CD4-positive, alpha-beta T cell (primary cell): ENCODE measurements at regions not wholly inside any gene's neighbourhood (a gene's known extent, or its start where the extent isn't known, plus 50 kb on each side); places are given as distances from the start of the nearest gene placed in this dataset.

ENCODE experiments used
- ATAC-seq: fragments of 200-7000 bp; cut with Tn5 transposase; one replicate; pipeline ENCODE4 v1.10.0; 2022; ENCODE audit warnings: mild to moderate bottlenecking; ENCODE audit not compliant: poor library complexity
- CTCF ChIA-PET: fragments of 350-600 bp; sonication (Branson Sonifier 250); formaldehyde crosslinking; loops from one replicate; lab custom pipeline; 2021; ENCODE audit warnings: antibody characterized with exemption, inconsistent platforms; lab: Charles Lee
- POLR2A ChIA-PET: fragments of 350-600 bp; sonication (Branson Sonifier 250); formaldehyde crosslinking; loops from one replicate; lab custom pipeline; 2021; ENCODE audit warnings: antibody characterized with exemption, inconsistent platforms; lab: Charles Lee
- DNase-seq, 14 experiments: peaks; one replicate each; pipeline ENCODE4 v3.0.0-alpha.2; 2013 to 2020; ENCODE audit warnings: mixed read lengths in 2 of 14
- H3K27ac ChIP-seq, 2 donors: one replicate each; pipeline versions ENCODE4 v1.5.1 to v1.7.0; 2013; ENCODE audit warnings: low read length in 2 of 2, low read depth in 1 of 2, mild to moderate bottlenecking in 1 of 2
- H3K27me3 ChIP-seq, 2 experiments: 1 replicate in 1 of 2; 2 replicates in 1 of 2; pipeline versions ENCODE4 v1.6.1 to v1.7.0; 2013; ENCODE audit warnings: low read length in 2 of 2, control low read depth in 1 of 2, mild to moderate bottlenecking in 1 of 2, moderate library complexity in 1 of 2; ENCODE audit not compliant: insufficient read depth in 2 of 2, control insufficient read depth in 1 of 2
- H3K36me3 ChIP-seq: one replicate; pipeline ENCODE4 v1.6.1; 2013; ENCODE audit warnings: low read length, control low read depth; ENCODE audit not compliant: insufficient read depth
- H3K4me1 ChIP-seq: one replicate; pipeline ENCODE4 v1.6.1; 2013; ENCODE audit warnings: low read length, control low read depth; ENCODE audit not compliant: insufficient read depth
- H3K4me3 ChIP-seq: one replicate; pipeline ENCODE4 v1.5.1; 2013; ENCODE audit warnings: mild to moderate bottlenecking, low read length, moderate library complexity
- H3K9me3 ChIP-seq, 2 experiments: 1 replicate in 1 of 2; 2 replicates in 1 of 2; pipeline versions ENCODE4 v1.6.1 to v1.7.0; 2013; ENCODE audit warnings: low read length in 2 of 2, mild to moderate bottlenecking in 2 of 2, control low read depth in 1 of 2, moderate library complexity in 1 of 2; ENCODE audit not compliant: control insufficient read depth in 1 of 2, insufficient read depth in 1 of 2
- H3K27ac Mint-ChIP-seq: one replicate; pipeline ENCODE4 v1.8.0; 2020; ENCODE audit warnings: mixed read lengths
- H3K27me3 Mint-ChIP-seq: one replicate; pipeline ENCODE4 v1.8.0; 2021; ENCODE audit warnings: mixed read lengths
- H3K36me3 Mint-ChIP-seq: one replicate; pipeline ENCODE4 v1.8.0; 2021; ENCODE audit warnings: low read depth, mixed read lengths
- H3K4me1 Mint-ChIP-seq: one replicate; pipeline ENCODE4 v1.8.0; 2021; ENCODE audit warnings: low read depth, mixed read lengths
- H3K4me3 Mint-ChIP-seq: one replicate; pipeline ENCODE4 v1.8.0; 2020; ENCODE audit warnings: mild to moderate bottlenecking, mixed read lengths
- H3K9me3 Mint-ChIP-seq: one replicate; pipeline ENCODE4 v1.8.0; 2020; ENCODE audit warnings: mixed read lengths
- CTCF ChIP-seq: fragments of 200-600 bp; IDR thresholded peaks from one replicate; pipeline ENCODE4 v1.8.0; 2022; ENCODE audit warnings: antibody characterized with exemption, mild to moderate bottlenecking
- intact Hi-C, 2 experiments: fragments of 100-400 bp; cut with DNase I in 1 of 2; cut with micrococcal nuclease in 1 of 2; formaldehyde crosslinking; loops; one replicate each; pipeline versions ENCODE4 v1.15.1 to v1.9.0; 2023 to 2025; cut with DNase I, micrococcal nuclease

- intact Hi-C loops = no loop called here
- no peaks in the 10 kb centered on the region for H3K36me3 Mint-ChIP-seq
- no peaks in the 10 kb centered on the region for H3K4me1 Mint-ChIP-seq
- H3K4me3 Mint-ChIP-seq = no peak overlapping the region
- no peaks in the 10 kb centered on the region for H3K9me3 Mint-ChIP-seq
- Histone ChIP-seq H3K4me3 (no peak overlapping the region), H3K36me3 (no peaks in the 10 kb centered on the region), H3K4me1 (no peaks in the 10 kb centered on the region), H3K27ac (no peak overlapping the region), H3K27me3 (no peaks in the 10 kb centered on the region), H3K9me3 (peaks cover 0 to 19% of the 10 kb centered on the region in 2 experiments)
- DNase-seq = no peak
- H3K27me3 Mint-ChIP-seq = peaks cover under 1% of the 10 kb centered on the region
- TF ChIP-seq CTCF = no peak
- ChIA-PET CTCF (no interaction called here), POLR2A (no interaction called here)
- no peak for ATAC-seq
- no peak overlapping the region for H3K27ac Mint-ChIP-seq
Observed at GRCh38 chr2:6497048-6497447, 368.7 kb downstream of the CMPK2 start.

GRCh38 chr2:6498841-6499240 is 366.9 kb downstream of the CMPK2 start:
- ChIA-PET POLR2A (no interaction called here), CTCF (no interaction called here)
- Histone ChIP-seq H3K27ac (no peak overlapping the region), H3K36me3 (no peaks in the 10 kb centered on the region), H3K27me3 (no peaks in the 10 kb centered on the region), H3K4me3 (no peak overlapping the region), H3K9me3 (peaks cover 0 to 19% of the 10 kb centered on the region in 2 experiments), H3K4me1 (no peaks in the 10 kb centered on the region)
- no peaks in the 10 kb centered on the region for H3K27me3 Mint-ChIP-seq
- H3K9me3 Mint-ChIP-seq = no peaks in the 10 kb centered on the region
- H3K27ac Mint-ChIP-seq = no peak overlapping the region
- ATAC-seq (no peak), DNase-seq (no peak)
- intact Hi-C loops = no loop called here
- no peaks in the 10 kb centered on the region for H3K4me1 Mint-ChIP-seq
- H3K36me3 Mint-ChIP-seq = no peaks in the 10 kb centered on the region
- no peak overlapping the region for H3K4me3 Mint-ChIP-seq
- TF ChIP-seq CTCF = no peak

- no peaks in the 10 kb centered on the region for H3K4me1 ChIP-seq
- no peaks in the 10 kb centered on the region for H3K36me3 ChIP-seq
- H3K9me3 Mint-ChIP-seq = no peaks in the 10 kb centered on the region
Observed at GRCh38 chr2:6499691-6500090, 366.0 kb downstream of the CMPK2 start.

More at GRCh38 chr2:6499691-6500090, 366.0 kb downstream of the CMPK2 start:
- ChIA-PET POLR2A (no interaction called here), CTCF (no interaction called here)
- H3K27ac ChIP-seq = no peak overlapping the region
- Mint-ChIP-seq H3K27ac (no peak overlapping the region), H3K36me3 (no peaks in the 10 kb centered on the region), H3K4me3 (no peak overlapping the region), H3K27me3 (no peaks in the 10 kb centered on the region), H3K4me1 (no peaks in the 10 kb centered on the region)
- intact Hi-C loops = no loop called here
- DNase-seq (no peak), ATAC-seq (no peak)
- no peaks in the 10 kb centered on the region for H3K27me3 ChIP-seq
- peaks cover 0 to 19% of the 10 kb centered on the region in 2 experiments for H3K9me3 ChIP-seq
- no peak for TF ChIP-seq CTCF
- H3K4me3 ChIP-seq = no peak overlapping the region
